Fibroblast of villous mesenchyme (primary cell): ENCODE measurements at regions not wholly inside any gene's neighbourhood (a gene's known extent, or its start where the extent isn't known, plus 50 kb on each side); places are given as distances from the start of the nearest gene placed in this dataset.

Experiments
- DNase-seq: peaks from one replicate; pipeline ENCODE4 v3.0.0-alpha.2; 2010; ENCODE audit warnings: low read depth
- H3K4me3 ChIP-seq: 2 replicates; pipeline ENCODE4 v1.5.1; 2011; ENCODE audit warnings: low read depth, mild to moderate bottlenecking, low read length
- TF ChIP-seq, protein P1 (sequence below): IDR thresholded peaks from 2 replicates; pipeline ENCODE4 v1.5.1; 2012; ENCODE audit warnings: low read depth, mild to moderate bottlenecking, low read length; ENCODE audit not compliant: insufficient read depth

DNA sequence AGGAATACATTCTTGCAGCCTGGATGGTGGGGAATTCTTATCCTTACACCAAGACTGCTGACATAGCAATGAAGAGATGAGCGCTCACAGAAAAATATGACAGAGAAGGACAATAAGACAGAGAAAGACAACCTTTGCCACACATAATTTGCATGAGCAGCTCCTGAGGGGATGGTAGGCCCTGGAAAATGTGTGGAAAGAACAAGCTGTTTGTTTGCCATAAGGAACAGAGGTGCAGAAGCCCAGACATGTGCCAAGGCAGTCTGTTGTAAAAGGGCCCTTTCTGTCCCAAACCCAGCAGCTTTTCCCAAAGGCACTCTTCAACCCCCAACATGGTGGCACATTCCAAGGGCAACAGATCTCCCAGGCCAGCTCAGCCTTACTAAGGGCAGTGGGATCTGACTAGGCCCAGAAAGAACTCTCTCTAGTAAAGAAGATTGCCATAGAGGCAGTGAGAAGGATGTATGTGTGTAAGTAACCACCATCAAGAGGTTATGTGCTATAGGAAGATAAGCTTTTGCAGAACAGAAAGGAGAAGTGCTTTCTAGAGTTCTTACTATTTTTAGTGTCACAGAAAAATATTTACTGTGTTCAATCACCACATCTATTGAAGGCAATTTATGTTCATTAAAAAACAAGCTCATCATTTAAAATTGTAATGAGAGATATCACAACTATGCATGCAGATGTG lies 287.0 kb upstream of the RASGEF1B start:
- no peak for DNase-seq
- no peak overlapping the region for H3K4me3 ChIP-seq
- TF ChIP-seq, protein P1, sequence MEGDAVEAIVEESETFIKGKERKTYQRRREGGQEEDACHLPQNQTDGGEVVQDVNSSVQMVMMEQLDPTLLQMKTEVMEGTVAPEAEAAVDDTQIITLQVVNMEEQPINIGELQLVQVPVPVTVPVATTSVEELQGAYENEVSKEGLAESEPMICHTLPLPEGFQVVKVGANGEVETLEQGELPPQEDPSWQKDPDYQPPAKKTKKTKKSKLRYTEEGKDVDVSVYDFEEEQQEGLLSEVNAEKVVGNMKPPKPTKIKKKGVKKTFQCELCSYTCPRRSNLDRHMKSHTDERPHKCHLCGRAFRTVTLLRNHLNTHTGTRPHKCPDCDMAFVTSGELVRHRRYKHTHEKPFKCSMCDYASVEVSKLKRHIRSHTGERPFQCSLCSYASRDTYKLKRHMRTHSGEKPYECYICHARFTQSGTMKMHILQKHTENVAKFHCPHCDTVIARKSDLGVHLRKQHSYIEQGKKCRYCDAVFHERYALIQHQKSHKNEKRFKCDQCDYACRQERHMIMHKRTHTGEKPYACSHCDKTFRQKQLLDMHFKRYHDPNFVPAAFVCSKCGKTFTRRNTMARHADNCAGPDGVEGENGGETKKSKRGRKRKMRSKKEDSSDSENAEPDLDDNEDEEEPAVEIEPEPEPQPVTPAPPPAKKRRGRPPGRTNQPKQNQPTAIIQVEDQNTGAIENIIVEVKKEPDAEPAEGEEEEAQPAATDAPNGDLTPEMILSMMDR, result no peak

DNA sequence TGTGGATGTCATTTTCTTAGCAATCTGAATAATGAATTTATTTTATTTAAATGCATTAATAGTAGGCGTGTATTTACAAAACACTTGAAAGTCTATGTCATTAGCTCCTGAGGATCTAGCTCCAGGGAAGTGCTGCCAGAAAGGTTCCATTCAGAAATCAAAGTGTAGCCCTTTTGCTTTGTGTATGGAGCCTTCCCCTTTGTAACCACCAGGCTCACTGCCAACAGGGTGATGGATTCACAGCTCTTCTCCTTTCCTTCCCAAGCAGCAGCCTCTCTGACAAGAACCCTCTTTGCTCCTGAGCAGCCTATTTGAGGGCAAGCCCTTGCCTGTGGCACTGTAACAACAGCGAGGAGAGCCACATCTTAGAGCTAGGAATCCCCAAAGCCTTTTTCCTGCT lies 286.0 kb upstream of the RASGEF1B start:
- TF ChIP-seq, protein P1, result no peak
- no peak overlapping the region for H3K4me3 ChIP-seq
- DNase-seq, result no peak

DNA sequence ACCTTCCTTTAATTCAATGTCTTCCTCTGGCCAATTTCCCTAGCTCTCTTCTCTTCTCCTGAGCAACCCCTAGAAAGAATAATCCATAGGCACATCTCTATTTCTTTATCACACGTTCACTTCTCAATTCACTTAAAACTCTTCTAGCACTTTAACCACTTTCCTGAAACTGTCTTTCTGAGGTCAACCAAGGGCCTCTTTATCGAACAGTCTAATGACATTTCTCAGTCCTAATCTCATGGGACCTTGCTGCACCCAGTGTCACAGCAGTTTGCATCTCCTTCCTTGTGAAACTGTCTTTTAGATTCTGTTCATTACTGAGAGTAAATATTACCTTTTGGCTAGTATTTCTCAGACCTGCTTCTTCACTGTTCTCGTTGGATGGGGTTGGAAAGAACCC lies 285.3 kb upstream of the RASGEF1B start:
- no peak overlapping the region for H3K4me3 ChIP-seq
- TF ChIP-seq, protein P1, result no peak
- no peak for DNase-seq

DNA sequence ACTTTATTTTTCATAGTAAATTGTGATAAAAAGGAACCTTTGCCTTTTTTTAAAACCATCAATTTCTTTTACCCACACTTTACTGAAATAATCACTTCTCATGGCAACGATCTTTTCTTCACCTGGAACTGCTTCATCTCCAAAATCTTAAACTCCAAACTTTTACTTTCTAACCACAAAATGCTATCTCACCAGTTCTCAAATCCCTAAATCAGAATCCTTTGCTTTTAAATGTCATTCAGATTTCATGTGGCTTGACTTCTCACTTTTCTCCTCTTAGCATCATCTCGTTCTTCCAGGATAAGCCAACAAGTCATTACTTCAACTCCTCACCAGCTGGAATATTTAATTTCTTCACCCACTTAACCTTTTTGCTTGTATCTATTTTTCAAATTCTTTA lies 284.3 kb upstream of the RASGEF1B start:
- TF ChIP-seq, protein P1, result no peak
- no peak for DNase-seq
- H3K4me3 ChIP-seq, result no peak overlapping the region

DNA sequence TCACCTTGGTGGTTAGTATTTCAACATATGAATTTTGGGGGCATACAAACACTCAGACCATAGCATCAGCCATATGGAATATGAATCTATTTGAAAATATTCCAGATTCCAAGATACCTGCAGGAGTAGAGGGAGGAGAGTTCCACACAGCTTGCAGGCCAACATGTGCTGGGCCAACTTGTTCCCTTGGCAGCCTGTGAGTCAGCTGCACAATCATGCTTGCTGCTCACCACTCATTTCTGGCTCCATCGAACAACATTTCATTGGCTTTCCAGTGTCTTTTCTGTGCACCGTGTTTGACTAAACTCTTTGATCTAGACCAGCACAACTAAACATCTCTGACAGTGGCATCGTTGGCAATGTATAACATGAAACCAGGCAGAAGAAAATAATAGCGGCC lies 282.5 kb upstream of the RASGEF1B start:
- TF ChIP-seq, protein P1, result no peak
- DNase-seq, result no peak
- no peak overlapping the region for H3K4me3 ChIP-seq

DNA sequence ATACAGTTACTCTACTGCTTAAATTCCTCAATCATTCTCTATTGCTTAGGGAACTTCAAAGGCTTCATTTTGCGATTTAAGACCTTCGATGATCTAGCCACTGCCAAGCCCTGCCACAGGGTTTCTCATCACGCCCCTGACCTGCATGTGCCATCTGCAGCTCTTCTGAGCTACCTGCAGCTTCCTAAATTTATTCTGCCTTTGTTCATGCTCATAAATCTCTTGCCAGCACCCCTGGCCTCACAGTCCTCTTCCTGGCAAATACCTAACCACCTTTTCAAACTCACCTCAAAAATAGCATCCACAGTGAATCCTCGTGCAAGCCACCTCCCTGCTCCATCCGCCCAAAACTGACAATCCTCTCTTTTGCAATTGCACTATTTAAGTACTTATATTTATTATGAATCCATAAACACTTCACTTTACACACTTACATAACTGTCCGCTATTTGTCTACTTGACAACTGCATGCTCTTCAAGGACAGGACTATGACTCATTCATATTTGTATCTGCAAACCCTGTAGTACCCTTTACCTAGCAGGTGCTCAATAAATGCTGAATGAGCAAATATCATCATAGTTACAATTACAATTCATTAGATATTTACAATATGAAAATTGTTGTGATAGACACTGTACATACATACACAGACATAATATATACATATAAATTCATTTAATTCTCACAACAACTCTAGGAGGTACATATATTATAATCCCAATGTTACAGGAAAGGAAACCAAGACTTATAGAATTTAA lies 280.0 kb upstream of the RASGEF1B start:
- H3K4me3 ChIP-seq, result no peak overlapping the region
- DNase-seq, result no peak
- TF ChIP-seq, protein P1, result no peak
